Naive thymus-derived CD4-positive, alpha-beta T cell (primary cell): ENCODE measurements at regions not wholly inside any gene's neighbourhood (a gene's known extent, or its start where the extent isn't known, plus 50 kb on each side); places are given as distances from the start of the nearest gene placed in this dataset.
"Not testable (repeated sequence)": the region's sequence is repeated elsewhere in the genome, so short reads cannot be mapped to it uniquely, and the experiment has no call there.

Experiments used
- ATAC-seq: fragments of 150-1000 bp; cut with Tn5 transposase; 2 replicates; pipeline ENCODE4 v1.10.0; 2021; ENCODE audit warnings: mild to moderate bottlenecking, moderate library complexity
- CTCF ChIA-PET: fragments of 350-600 bp; sonication (Branson Sonifier 250); formaldehyde crosslinking; loops from one replicate; lab custom pipeline; 2021; ENCODE audit warnings: antibody characterized with exemption; lab: Charles Lee
- POLR2A ChIA-PET: fragments of 350-600 bp; sonication (Branson Sonifier 250); formaldehyde crosslinking; loops from one replicate; lab custom pipeline; 2021; ENCODE audit warnings: antibody characterized with exemption, inconsistent platforms; lab: Charles Lee
- DNase-seq, 9 donors: peaks; one replicate each; pipeline versions ENCODE4 v3.0.0 to v3.0.0-alpha.2; 2020 to 2022; ENCODE audit warnings: mixed read lengths in 1 of 9
- H3K27ac ChIP-seq: one replicate; pipeline ENCODE4 v1.7.0; 2013; ENCODE audit warnings: mild to moderate bottlenecking, low read depth, low read length, moderate library complexity
- H3K27me3 ChIP-seq, 2 donors: one replicate each; pipeline ENCODE4 v1.7.0; 2013; ENCODE audit warnings: low read length in 2 of 2, mild to moderate bottlenecking in 2 of 2, moderate library complexity in 2 of 2; ENCODE audit not compliant: control insufficient read depth in 2 of 2, insufficient read depth in 2 of 2
- H3K36me3 ChIP-seq, 3 experiments: 1 replicate in 2 of 3; 2 replicates in 1 of 3; pipeline ENCODE4 v1.7.0; 2013; ENCODE audit warnings: low read length in 3 of 3, mild to moderate bottlenecking in 3 of 3, moderate library complexity in 1 of 3; ENCODE audit not compliant: insufficient read depth in 3 of 3, control insufficient read depth in 2 of 3
- H3K4me1 ChIP-seq, 2 donors: one replicate each; pipeline ENCODE4 v1.7.0; 2013; ENCODE audit warnings: low read length in 2 of 2, mild to moderate bottlenecking in 2 of 2, moderate library complexity in 1 of 2; ENCODE audit not compliant: control insufficient read depth in 2 of 2, insufficient read depth in 2 of 2
- H3K4me3 ChIP-seq: 2 replicates; pipeline ENCODE4 v1.7.0; 2013; ENCODE audit warnings: mild to moderate bottlenecking, low read length
- H3K9me3 ChIP-seq, 3 experiments: 1 replicate in 2 of 3; 2 replicates in 1 of 3; pipeline ENCODE4 v1.7.0; 2013; ENCODE audit warnings: low read length in 3 of 3; ENCODE audit not compliant: control insufficient read depth in 2 of 3
- H3K27ac Mint-ChIP-seq, 9 donors: one replicate each; pipeline ENCODE4 v1.8.0; 2020 to 2022; ENCODE audit warnings: mixed read lengths in 9 of 9, mild to moderate bottlenecking in 8 of 9, moderate library complexity in 5 of 9, inconsistent platforms in 2 of 9
- H3K27me3 Mint-ChIP-seq, 5 donors: one replicate each; pipeline ENCODE4 v1.8.0; 2021 to 2022; ENCODE audit warnings: mixed read lengths in 5 of 5, mild to moderate bottlenecking in 1 of 5
- H3K36me3 Mint-ChIP-seq, 5 donors: one replicate each; pipeline ENCODE4 v1.8.0; 2020 to 2022; ENCODE audit warnings: mixed read lengths in 5 of 5, mild to moderate bottlenecking in 3 of 5, inconsistent platforms in 1 of 5
- H3K4me1 Mint-ChIP-seq, 7 donors: one replicate each; pipeline ENCODE4 v1.8.0; 2020 to 2022; ENCODE audit warnings: mixed read lengths in 7 of 7, mild to moderate bottlenecking in 3 of 7, inconsistent platforms in 1 of 7
- H3K4me3 Mint-ChIP-seq, 10 donors: one replicate each; pipeline ENCODE4 v1.8.0; 2020 to 2022; ENCODE audit warnings: mild to moderate bottlenecking in 10 of 10, mixed read lengths in 10 of 10, moderate library complexity in 6 of 10, inconsistent platforms in 2 of 10
- H3K9me3 Mint-ChIP-seq, 11 donors: one replicate each; pipeline ENCODE4 v1.8.0; 2020 to 2022; ENCODE audit warnings: mixed read lengths in 11 of 11, mild to moderate bottlenecking in 4 of 11, inconsistent platforms in 1 of 11, moderate library complexity in 1 of 11
- intact Hi-C, 2 donors: fragments of 100-400 bp; cut with micrococcal nuclease; formaldehyde crosslinking; loops; one replicate each; pipeline ENCODE4 v1.15.1; 2023

GRCh38 chr11:86163221-86163876 is 81.2 kb upstream of the EED start:
- peaks cover 0 to 18% (median 0%) of the 10 kb centered on the region in 7 donors for H3K4me1 Mint-ChIP-seq
- H3K27ac Mint-ChIP-seq, DNase-seq, POLR2A ChIA-PET, H3K27me3 Mint-ChIP-seq, H3K27ac ChIP-seq, H3K9me3 Mint-ChIP-seq, H3K4me3 ChIP-seq, H3K36me3 Mint-ChIP-seq, H3K36me3 ChIP-seq, H3K4me3 Mint-ChIP-seq, intact Hi-C loops, H3K9me3 ChIP-seq, H3K27me3 ChIP-seq, H3K4me1 ChIP-seq: not testable (repeated sequence)
- CTCF ChIA-PET, result interaction anchor here (0.6 kb wide), 1 partner anchor 13 kb away, joined by 3 read pairs; no protein-coding TSS in a partner anchor
- peak; percentile 54 for ATAC-seq

- Mint-ChIP-seq H3K4me1 (peaks cover 0 to 27% (median 0%) of the 10 kb centered on the region in 7 donors), H3K9me3 (peaks cover 0 to 9% (median 0%) of the 10 kb centered on the region in 11 donors), H3K27me3 (no peaks in the 10 kb centered on the region), H3K27ac (no peak overlapping the region), H3K36me3 (peaks cover 0 to 3% (median 0%) of the 10 kb centered on the region in 5 donors), H3K4me3 (no peak overlapping the region)
- no peak overlapping the region for H3K27ac ChIP-seq
- DNase-seq (no peak), ATAC-seq (peak; percentile 81)
- intact Hi-C loops, result no loop called here
- H3K27me3 ChIP-seq, result no peaks in the 10 kb centered on the region
- H3K36me3 ChIP-seq, result no peaks in the 10 kb centered on the region
- ChIA-PET CTCF (interaction anchor here (0.7 kb wide), 1 partner anchor 121 kb away, joined by 4 read pairs; no protein-coding TSS in a partner anchor), POLR2A (interaction anchor here (0.7 kb wide), 1 partner anchor 14 kb away, joined by 3 read pairs; no protein-coding TSS in a partner anchor)
- no peak overlapping the region for H3K4me3 ChIP-seq
- H3K4me1 ChIP-seq, result no peaks in the 10 kb centered on the region
- no peaks in the 10 kb centered on the region for H3K9me3 ChIP-seq
Measured at GRCh38 chr11:86162239-86162638, 82.3 kb upstream of the EED start.

DNA sequence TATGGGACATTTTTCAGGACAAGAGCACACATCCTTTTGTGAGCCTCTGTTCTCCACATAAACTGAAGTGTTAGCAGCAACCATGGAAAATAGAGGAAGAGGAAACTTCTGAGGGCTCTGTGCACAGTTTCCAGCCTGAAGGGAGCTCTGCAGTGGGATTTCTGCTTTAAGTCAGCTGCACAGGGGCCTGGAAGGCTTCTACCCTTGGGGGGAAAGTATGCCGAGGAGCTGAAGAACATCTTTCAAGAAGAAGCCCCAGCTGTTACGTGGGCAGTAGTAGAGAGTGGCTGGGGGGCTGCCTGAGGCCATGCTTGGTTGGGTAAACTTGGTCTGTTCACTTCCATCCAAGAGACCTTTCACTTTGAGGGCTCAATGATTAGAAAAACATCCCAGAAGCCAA is 82.7 kb upstream of the EED start:
- Histone ChIP-seq H3K4me3 (no peak overlapping the region), H3K27me3 (no peaks in the 10 kb centered on the region), H3K4me1 (no peaks in the 10 kb centered on the region), H3K9me3 (no peaks in the 10 kb centered on the region), H3K27ac (no peak overlapping the region), H3K36me3 (no peaks in the 10 kb centered on the region)
- H3K4me3 Mint-ChIP-seq, result no peak overlapping the region
- CTCF ChIA-PET, result interaction anchor here (0.7 kb wide), 1 partner anchor 120 kb away, joined by 4 read pairs; no protein-coding TSS in a partner anchor
- H3K9me3 Mint-ChIP-seq, result peaks cover 0 to 9% (median 0%) of the 10 kb centered on the region in 11 donors
- ATAC-seq (no peak), DNase-seq (no peak)
- H3K27me3 Mint-ChIP-seq, result no peaks in the 10 kb centered on the region
- peaks cover 0 to 3% (median 0%) of the 10 kb centered on the region in 5 donors for H3K36me3 Mint-ChIP-seq
- intact Hi-C loops, result no loop called here
- peaks cover 0 to 27% (median 0%) of the 10 kb centered on the region in 7 donors for H3K4me1 Mint-ChIP-seq
- no peak overlapping the region for H3K27ac Mint-ChIP-seq
- POLR2A ChIA-PET, result interaction anchor here (0.7 kb wide), 1 partner anchor 15 kb away, joined by 3 read pairs; no protein-coding TSS in a partner anchor

- Mint-ChIP-seq H3K27me3 (no peaks in the 10 kb centered on the region), H3K9me3 (peaks cover 0 to 8% (median 0%) of the 10 kb centered on the region in 11 donors), H3K36me3 (peaks cover 0 to 4% (median 0%) of the 10 kb centered on the region in 5 donors), H3K4me3 (no peak overlapping the region), H3K4me1 (peaks cover 0 to 31% (median 0%) of the 10 kb centered on the region in 7 donors), H3K27ac (no peak overlapping the region)
- no peak overlapping the region for H3K27ac ChIP-seq
- H3K4me1 ChIP-seq, result no peaks in the 10 kb centered on the region
- DNase-seq (no peak), ATAC-seq (no peak)
- no peaks in the 10 kb centered on the region for H3K27me3 ChIP-seq
- H3K4me3 ChIP-seq, result no peak overlapping the region
- H3K36me3 ChIP-seq, result no peaks in the 10 kb centered on the region
- intact Hi-C loops, result no loop called here
- no peaks in the 10 kb centered on the region for H3K9me3 ChIP-seq
- CTCF ChIA-PET, result no interaction called here
- POLR2A ChIA-PET, result no interaction called here
Measured at GRCh38 chr11:86161336-86161735, 83.2 kb upstream of the EED start.

- no peak for DNase-seq
- intact Hi-C loops, result no loop called here
- Histone ChIP-seq H3K9me3 (no peaks in the 10 kb centered on the region), H3K4me3 (no peak overlapping the region), H3K27me3 (no peaks in the 10 kb centered on the region), H3K27ac (no peak overlapping the region), H3K4me1 (no peaks in the 10 kb centered on the region), H3K36me3 (no peaks in the 10 kb centered on the region)
- peaks cover 0 to 6% (median 0%) of the 10 kb centered on the region in 11 donors for H3K9me3 Mint-ChIP-seq
- peaks cover 0 to 31% (median 0%) of the 10 kb centered on the region in 7 donors for H3K4me1 Mint-ChIP-seq
- H3K36me3 Mint-ChIP-seq, result peaks cover 0 to 4% (median 0%) of the 10 kb centered on the region in 5 donors
- no peaks in the 10 kb centered on the region for H3K27me3 Mint-ChIP-seq
- ChIA-PET POLR2A (interaction anchor here (0.6 to 1.0 kb wide), 2 partner anchors 10 to 59 kb away, joined by 3 to 4 read pairs; no protein-coding TSS in a partner anchor), CTCF (no interaction called here)
- no peak overlapping the region for H3K27ac Mint-ChIP-seq
- no peak for ATAC-seq
- no peak overlapping the region for H3K4me3 Mint-ChIP-seq
Measured at GRCh38 chr11:86160541-86161149, 83.9 kb upstream of the EED start.

GRCh38 chr11:86159581-86159891 is 85.0 kb upstream of the EED start:
- Mint-ChIP-seq H3K4me3 (no peak overlapping the region), H3K9me3 (peaks cover 0 to 5% (median 0%) of the 10 kb centered on the region in 11 donors), H3K4me1 (peaks cover 0 to 31% (median 0%) of the 10 kb centered on the region in 7 donors), H3K27ac (no peak overlapping the region), H3K27me3 (no peaks in the 10 kb centered on the region), H3K36me3 (peaks cover 0 to 4% (median 0%) of the 10 kb centered on the region in 5 donors)
- POLR2A ChIA-PET, result interaction anchor here (1.0 kb wide), 2 partner anchors 8 to 14 kb away, joined by 3 read pairs; no protein-coding TSS in a partner anchor
- intact Hi-C loops, result no loop called here
- ATAC-seq, result no peak
- CTCF ChIA-PET, result no interaction called here
- H3K4me3 ChIP-seq, result no peak overlapping the region
- H3K4me1 ChIP-seq, result no peaks in the 10 kb centered on the region
- H3K27ac ChIP-seq, result no peak overlapping the region
- H3K27me3 ChIP-seq, result no peaks in the 10 kb centered on the region
- H3K36me3 ChIP-seq, result no peaks in the 10 kb centered on the region
- no peak for DNase-seq
- H3K9me3 ChIP-seq, result no peaks in the 10 kb centered on the region
